ENCODE measurements at regions not wholly inside any gene's neighbourhood (a gene's known extent, or its start where the extent isn't known, plus 50 kb on each side); places are given as distances from the start of the nearest gene placed in this dataset.

- no peaks in the 10 kb centered on the region for H3K4me1 ChIP-seq (ENCODE audit: low read length)
- H3K9me3 ChIP-seq (replicated peaks; ENCODE audit: insufficient read depth, low read length), result no peaks in the 10 kb centered on the region
- H3K27me3 ChIP-seq (replicated peaks; ENCODE audit: insufficient read depth, low read length), result no peaks in the 10 kb centered on the region
- H2AFZ ChIP-seq (ENCODE audit: low read length), result no peak overlapping the region
- no peak overlapping the region for H3K27ac ChIP-seq (ENCODE audit: low read length)
- H3K79me2 ChIP-seq (ENCODE audit: low read length), result no peaks in the 10 kb centered on the region
- no peaks in the 10 kb centered on the region for H3K9me2 ChIP-seq (replicated peaks; ENCODE audit: insufficient read depth, low read length)
- no peaks in the 10 kb centered on the region for H3K36me3 ChIP-seq (replicated peaks; ENCODE audit: insufficient read depth, low read length)
- DNase-seq, result no peak
- no peak overlapping the region for H3K4me3 ChIP-seq (ENCODE audit: low read length)
- H3K4me2 ChIP-seq (ENCODE audit: low read depth, low read length), result no peak overlapping the region
- H4K20me1 ChIP-seq (ENCODE audit: insufficient read depth, low read length), result no peaks in the 10 kb centered on the region
- H3F3A ChIP-seq (ENCODE audit: insufficient read depth, low read length), result no peaks in the 10 kb centered on the region
- TF ChIP-seq CTCF (IDR thresholded peaks at IDR 0.05; ENCODE audit: low read length) (no peak), EZH2 (optimal IDR thresholded peaks at IDR 0.05; ENCODE audit: low read depth, low read length) (no peak), EZH2phosphoT487 (IDR thresholded peaks at IDR 0.05; ENCODE audit: low read length) (no peak)
- no peak overlapping the region for H3K9ac ChIP-seq (ENCODE audit: low read length)
Observed at GRCh38 chr1:79945391-79945790, 938.9 kb upstream of the ADGRL4 start.

GRCh38 chr1:79929356-79929755 lies 922.8 kb upstream of the ADGRL4 start:
- H4K20me1 ChIP-seq (ENCODE audit: insufficient read depth, low read length), result no peaks in the 10 kb centered on the region
- H3K27me3 ChIP-seq (replicated peaks; ENCODE audit: insufficient read depth, low read length), result no peaks in the 10 kb centered on the region
- no peaks in the 10 kb centered on the region for H3K79me2 ChIP-seq (ENCODE audit: low read length)
- H3K27ac ChIP-seq (ENCODE audit: low read length), result no peak overlapping the region
- no peak overlapping the region for H2AFZ ChIP-seq (ENCODE audit: low read length)
- no peaks in the 10 kb centered on the region for H3K9me3 ChIP-seq (replicated peaks; ENCODE audit: insufficient read depth, low read length)
- H3K4me3 ChIP-seq (ENCODE audit: low read length), result no peak overlapping the region
- no peak overlapping the region for H3K9ac ChIP-seq (ENCODE audit: low read length)
- no peak for DNase-seq
- no peaks in the 10 kb centered on the region for H3K9me2 ChIP-seq (replicated peaks; ENCODE audit: insufficient read depth, low read length)
- no peaks in the 10 kb centered on the region for H3K4me1 ChIP-seq (ENCODE audit: low read length)
- TF ChIP-seq EZH2 (optimal IDR thresholded peaks at IDR 0.05; ENCODE audit: low read depth, low read length), result no peak
- TF ChIP-seq CTCF (IDR thresholded peaks at IDR 0.05; ENCODE audit: low read length), result no peak
- no peak for TF ChIP-seq EZH2phosphoT487 (IDR thresholded peaks at IDR 0.05; ENCODE audit: low read length)
- H3K36me3 ChIP-seq (replicated peaks; ENCODE audit: insufficient read depth, low read length), result no peaks in the 10 kb centered on the region
- H3K4me2 ChIP-seq (ENCODE audit: low read depth, low read length), result no peak overlapping the region
- no peaks in the 10 kb centered on the region for H3F3A ChIP-seq (ENCODE audit: insufficient read depth, low read length)

GRCh38 chr1:79928901-79929300 lies 922.4 kb upstream of the ADGRL4 start:
- Histone ChIP-seq H2AFZ (ENCODE audit: low read length) (no peak overlapping the region), H3K9me3 (replicated peaks; ENCODE audit: insufficient read depth, low read length) (no peaks in the 10 kb centered on the region), H4K20me1 (ENCODE audit: insufficient read depth, low read length) (no peaks in the 10 kb centered on the region), H3K27me3 (replicated peaks; ENCODE audit: insufficient read depth, low read length) (no peaks in the 10 kb centered on the region), H3K4me3 (ENCODE audit: low read length) (no peak overlapping the region), H3K9me2 (replicated peaks; ENCODE audit: insufficient read depth, low read length) (no peaks in the 10 kb centered on the region), H3K4me1 (ENCODE audit: low read length) (no peaks in the 10 kb centered on the region), H3K79me2 (ENCODE audit: low read length) (no peaks in the 10 kb centered on the region), H3F3A (ENCODE audit: insufficient read depth, low read length) (no peaks in the 10 kb centered on the region), H3K4me2 (ENCODE audit: low read depth, low read length) (no peak overlapping the region), H3K36me3 (replicated peaks; ENCODE audit: insufficient read depth, low read length) (no peaks in the 10 kb centered on the region), H3K9ac (ENCODE audit: low read length) (no peak overlapping the region), H3K27ac (ENCODE audit: low read length) (no peak overlapping the region)
- DNase-seq, result no peak
- TF ChIP-seq EZH2 (optimal IDR thresholded peaks at IDR 0.05; ENCODE audit: low read depth, low read length), result no peak
- no peak for TF ChIP-seq CTCF (IDR thresholded peaks at IDR 0.05; ENCODE audit: low read length)
- TF ChIP-seq EZH2phosphoT487 (IDR thresholded peaks at IDR 0.05; ENCODE audit: low read length), result no peak

Measured in MM.1S (cell line).